Heart right ventricle (tissue), 16 donors: ENCODE measurements at regions not wholly inside any gene's neighbourhood (a gene's known extent, or its start where the extent isn't known, plus 50 kb on each side); places are given as distances from the start of the nearest gene placed in this dataset.

Experiments
- ATAC-seq, 8 donors: fragments of 200-7000 bp; cut with Tn5 transposase; one replicate each; pipeline ENCODE4 v1.9.1; 2020; ENCODE audit warnings: mild to moderate bottlenecking in 8 of 8, moderate library complexity in 8 of 8, moderate number of reproducible peaks in 1 of 8
- DNase-seq, 2 donors: peaks; one replicate each; pipeline ENCODE4 v3.0.0-alpha.2; 2020
- H3K27ac ChIP-seq, 10 donors: fragments of 200-600 bp; sonication (generic) in 2 of 10; one replicate each; pipeline versions ENCODE4 v1.5.0 to v1.8.0; 2020 to 2022; ENCODE audit warnings: mild to moderate bottlenecking in 3 of 10
- H3K27me3 ChIP-seq, 7 donors: fragments of 200-600 bp; one replicate each; pipeline ENCODE4 v1.8.0; 2021 to 2022; ENCODE audit warnings: mild to moderate bottlenecking in 2 of 7
- H3K36me3 ChIP-seq, 9 donors: fragments of 200-600 bp; sonication (generic) in 1 of 9; one replicate each; pipeline versions ENCODE4 v1.5.0 to v1.8.0; 2020 to 2022; ENCODE audit warnings: mild to moderate bottlenecking in 2 of 9
- H3K4me1 ChIP-seq, 9 donors: fragments of 200-600 bp; sonication (generic) in 1 of 9; one replicate each; pipeline versions ENCODE4 v1.5.0 to v1.8.0; 2020 to 2022; ENCODE audit warnings: mild to moderate bottlenecking in 4 of 9
- H3K4me3 ChIP-seq, 10 donors: fragments of 200-600 bp; sonication (generic) in 2 of 10; one replicate each; pipeline versions ENCODE4 v1.5.0 to v1.8.0; 2020 to 2022; ENCODE audit warnings: mild to moderate bottlenecking in 7 of 10, moderate library complexity in 2 of 10
- H3K9me3 ChIP-seq, 11 donors: fragments of 200-600 bp in 10 of 11; sonication (generic) in 2 of 11; one replicate each; pipeline versions ENCODE4 v1.5.0 to v1.8.0; 2013 to 2022; ENCODE audit warnings: mild to moderate bottlenecking in 2 of 11, control low read depth in 1 of 11, moderate library complexity in 1 of 11
- WGBS, 2 donors: extraction: QIAGEN DNeasy Blood & Tissue Kit; methylation state at CpG; one replicate each; pipeline ENCODE4 v1.1.7; 2013; ENCODE audit warnings: inconsistent platforms in 1 of 2; 5-methylcytosine and 5-hydroxymethylcytosine counted together
- intact Hi-C, 10 donors: fragments of 100-400 bp; cut with DNase I; formaldehyde crosslinking; loops; one replicate each; pipeline versions ENCODE4 v1.11.1 to v1.14.2; 2022
- TF ChIP-seq, protein P1 (sequence below), 9 donors: fragments of 200-600 bp; sonication (generic) in 2 of 9; IDR thresholded peaks; one replicate each; pipeline versions ENCODE4 v1.5.0 to v1.8.0; 2021 to 2022; ENCODE audit warnings: antibody characterized with exemption in 9 of 9, mild to moderate bottlenecking in 5 of 9, moderate library complexity in 1 of 9
- donor health status: Arrhythmogenic right ventricular cardiomyopathy.
- donor health status: ischemic (EF 13 %, LVEDD 7.1; RV severe dilation, severe dysfunction).
- donor health status: healthy with polysubstance abuse.
- donor health status: DM: no; HTN: yes; CAD: no.
- donor health status: DM: no; HTN: no; CAD: no.
- donor health status: ischemic (EF 25% LVEDD 6.9; RV normal size, moderate dysfunction).
- donor health status: ischemic (EF 25% LVEDD 5.7; RV mildly dilated, moderate dysfunction).
- donor health status: healthy.
- donor health status: DM: yes; HTN: yes; CAD: no.
- donor health status: Ischemic cardiomyopathy.
- donor health status: ischemic (EF 35%, LVEDD 5.7; RV mildly dilated, moderate dysfunction).
- donor health status: nonischemic (EF 11% LVEDD 7.7; RV severe dilation, severe dysfunction).
- donor health status: DM: yes; HTN: yes; CAD: no.
- donor health status: PGD.
- donor health status: ischemic (EF 29% LVEDD 5.4; RV normal size, mild dysfunction).
- donor health status: nonischemic (EF 23%, LVEDD 6.1; RV moderate dilation, normal function).

- intact Hi-C loops = no loop called here
- 66 to 70% methylated on average over 4 of the region's 4 CpGs for WGBS, 2 donors
- Histone ChIP-seq H3K9me3 (no peaks in the 10 kb centered on the region), H3K4me3 (no peak overlapping the region), H3K27ac (no peak overlapping the region), H3K27me3 (peaks cover 0 to 4% (median 0%) of the 10 kb centered on the region in 7 donors), H3K4me1 (no peaks in the 10 kb centered on the region), H3K36me3 (no peaks in the 10 kb centered on the region)
- ATAC-seq = no peak
- DNase-seq = no peak
- TF ChIP-seq, protein P1, sequence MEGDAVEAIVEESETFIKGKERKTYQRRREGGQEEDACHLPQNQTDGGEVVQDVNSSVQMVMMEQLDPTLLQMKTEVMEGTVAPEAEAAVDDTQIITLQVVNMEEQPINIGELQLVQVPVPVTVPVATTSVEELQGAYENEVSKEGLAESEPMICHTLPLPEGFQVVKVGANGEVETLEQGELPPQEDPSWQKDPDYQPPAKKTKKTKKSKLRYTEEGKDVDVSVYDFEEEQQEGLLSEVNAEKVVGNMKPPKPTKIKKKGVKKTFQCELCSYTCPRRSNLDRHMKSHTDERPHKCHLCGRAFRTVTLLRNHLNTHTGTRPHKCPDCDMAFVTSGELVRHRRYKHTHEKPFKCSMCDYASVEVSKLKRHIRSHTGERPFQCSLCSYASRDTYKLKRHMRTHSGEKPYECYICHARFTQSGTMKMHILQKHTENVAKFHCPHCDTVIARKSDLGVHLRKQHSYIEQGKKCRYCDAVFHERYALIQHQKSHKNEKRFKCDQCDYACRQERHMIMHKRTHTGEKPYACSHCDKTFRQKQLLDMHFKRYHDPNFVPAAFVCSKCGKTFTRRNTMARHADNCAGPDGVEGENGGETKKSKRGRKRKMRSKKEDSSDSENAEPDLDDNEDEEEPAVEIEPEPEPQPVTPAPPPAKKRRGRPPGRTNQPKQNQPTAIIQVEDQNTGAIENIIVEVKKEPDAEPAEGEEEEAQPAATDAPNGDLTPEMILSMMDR (IDR thresholded peaks at IDR 0.05) = no peak
Measured at GRCh38 chr16:51343411-51343810, 192.3 kb upstream of the SALL1 start.

GRCh38 chr16:51341204-51341603 lies 190.1 kb upstream of the SALL1 start:
- H3K9me3 ChIP-seq = no peaks in the 10 kb centered on the region
- intact Hi-C loops = no loop called here
- no peak overlapping the region for H3K27ac ChIP-seq
- no peaks in the 10 kb centered on the region for H3K36me3 ChIP-seq
- H3K4me1 ChIP-seq = no peaks in the 10 kb centered on the region
- TF ChIP-seq, protein P1 (IDR thresholded peaks at IDR 0.05) = no peak
- H3K4me3 ChIP-seq = no peak overlapping the region
- DNase-seq (no peak), ATAC-seq (no peak)
- 63 to 67% methylated on average over 4 of the region's 4 CpGs for WGBS, 2 donors
- peaks cover 0 to 3% (median 0%) of the 10 kb centered on the region in 7 donors for H3K27me3 ChIP-seq

DNA sequence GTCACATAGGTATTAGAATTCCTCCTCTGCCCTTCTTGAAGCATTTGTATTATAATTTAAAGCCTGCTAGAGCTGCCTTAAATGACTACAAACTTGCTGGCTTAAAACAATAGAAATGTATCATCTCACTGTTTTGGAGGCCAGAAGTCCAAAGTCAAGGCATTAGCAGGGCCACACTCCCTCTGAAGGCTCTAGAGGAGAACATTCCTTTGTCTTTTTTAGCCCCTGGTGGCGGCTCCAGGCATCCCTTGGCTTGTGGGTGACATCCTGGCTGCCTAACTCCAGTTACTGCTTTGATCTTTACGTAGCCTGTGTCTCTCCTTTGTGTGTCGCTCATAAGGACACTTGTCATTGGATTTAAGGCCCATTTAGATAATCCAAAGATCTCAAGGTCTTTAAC lies 186.6 kb upstream of the SALL1 start:
- no peaks in the 10 kb centered on the region for H3K9me3 ChIP-seq
- ATAC-seq = no peak
- no peak for DNase-seq
- 57 to 63% methylated on average over 3 of the region's 3 CpGs for WGBS, 2 donors
- no peak overlapping the region for H3K4me3 ChIP-seq
- H3K36me3 ChIP-seq = no peaks in the 10 kb centered on the region
- H3K27ac ChIP-seq = no peak overlapping the region
- no peaks in the 10 kb centered on the region for H3K4me1 ChIP-seq
- TF ChIP-seq, protein P1 (IDR thresholded peaks at IDR 0.05) = no peak
- H3K27me3 ChIP-seq = peaks cover 0 to 3% (median 0%) of the 10 kb centered on the region in 7 donors
- intact Hi-C loops = no loop called here

- Histone ChIP-seq H3K9me3 (no peaks in the 10 kb centered on the region), H3K4me3 (no peak overlapping the region), H3K27ac (no peak overlapping the region), H3K36me3 (no peaks in the 10 kb centered on the region), H3K27me3 (peaks cover 0 to 8% (median 0%) of the 10 kb centered on the region in 7 donors), H3K4me1 (no peaks in the 10 kb centered on the region)
- intact Hi-C loops = no loop called here
- 39 to 42% methylated on average over 7 of the region's 7 CpGs for WGBS, 2 donors
- TF ChIP-seq, protein P1 (IDR thresholded peaks at IDR 0.05) = no peak
- DNase-seq = no peak
- ATAC-seq = no peak
Measured at GRCh38 chr16:51328733-51329132, 177.7 kb upstream of the SALL1 start.
